ENCODE measurements at regions not wholly inside any gene's neighbourhood (a gene's known extent, or its start where the extent isn't known, plus 50 kb on each side); places are given as distances from the start of the nearest gene placed in this dataset.

- no peak for TF ChIP-seq CTCF (IDR thresholded peaks at IDR 0.05)
- TF ChIP-seq POLR2A (IDR thresholded peaks at IDR 0.05) = no peak
Observed at GRCh38 chrX:129247642-129248041, 275.6 kb downstream of the SMARCA1 start.

All from heart left ventricle (tissue), 13 donors.